ENCODE measurements at regions not wholly inside any gene's neighbourhood (a gene's known extent, or its start where the extent isn't known, plus 50 kb on each side); places are given as distances from the start of the nearest gene placed in this dataset.
"Not testable (repeated sequence)": the region's sequence is repeated elsewhere in the genome, so short reads cannot be mapped to it uniquely, and the experiment has no call there.

DNA sequence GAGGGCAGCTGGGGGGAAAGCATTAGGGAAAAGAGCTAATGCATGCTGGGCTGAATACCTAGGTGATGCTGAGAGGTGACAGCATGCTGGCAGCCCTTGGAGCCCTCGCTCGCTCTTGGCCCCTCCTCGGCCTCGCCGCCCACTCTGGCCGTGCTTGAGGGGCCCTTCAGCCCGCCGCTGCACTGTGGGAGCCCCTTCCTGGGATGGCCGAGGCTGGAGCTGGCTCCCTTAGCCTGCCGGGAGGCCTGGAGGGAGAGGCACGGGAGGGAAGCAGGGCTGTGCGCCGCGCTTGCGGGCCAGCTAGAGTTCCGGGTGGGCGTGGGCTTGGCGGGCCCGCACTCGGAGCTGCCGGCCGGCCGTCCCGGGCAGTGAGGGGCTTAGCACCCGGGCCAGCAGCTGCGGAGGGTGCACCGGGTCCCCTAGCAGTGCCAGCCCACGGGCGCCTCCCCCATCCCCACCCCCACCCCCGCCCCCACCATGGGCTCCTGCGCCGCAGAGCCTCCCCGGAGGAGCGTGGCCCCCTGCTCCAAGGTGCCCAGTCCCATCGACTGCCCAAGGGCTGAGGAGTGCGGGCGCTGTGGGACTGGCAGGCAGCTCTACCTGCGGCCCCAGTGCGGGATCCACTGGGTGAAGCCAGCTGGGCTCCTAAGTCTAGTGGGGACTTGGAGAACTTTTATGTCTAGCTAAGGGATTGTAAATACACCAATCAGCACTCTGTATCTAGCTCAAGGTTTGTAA, 1664.7 kb downstream of the BRINP3 start:
- not testable (repeated sequence) for DNase-seq

DNA sequence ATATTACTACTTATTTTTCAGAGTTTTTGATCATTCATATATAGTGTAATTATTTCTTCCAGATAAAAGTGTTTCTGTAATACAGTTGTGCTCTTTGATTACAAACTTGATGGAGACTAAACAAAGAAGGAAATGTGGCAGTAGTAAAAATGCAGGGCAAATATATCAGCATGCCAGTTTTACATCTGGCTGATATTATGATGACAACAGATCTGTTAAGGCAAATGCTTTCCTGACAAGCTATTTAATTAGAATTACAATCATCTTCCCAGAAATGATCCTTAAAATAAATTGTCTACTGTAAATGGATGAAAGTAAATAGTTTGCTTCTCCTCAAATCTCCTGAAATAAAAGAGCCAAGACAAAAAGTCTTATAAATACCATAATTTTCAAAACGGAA, 1659.8 kb downstream of the BRINP3 start:
- no peak for DNase-seq

DNA sequence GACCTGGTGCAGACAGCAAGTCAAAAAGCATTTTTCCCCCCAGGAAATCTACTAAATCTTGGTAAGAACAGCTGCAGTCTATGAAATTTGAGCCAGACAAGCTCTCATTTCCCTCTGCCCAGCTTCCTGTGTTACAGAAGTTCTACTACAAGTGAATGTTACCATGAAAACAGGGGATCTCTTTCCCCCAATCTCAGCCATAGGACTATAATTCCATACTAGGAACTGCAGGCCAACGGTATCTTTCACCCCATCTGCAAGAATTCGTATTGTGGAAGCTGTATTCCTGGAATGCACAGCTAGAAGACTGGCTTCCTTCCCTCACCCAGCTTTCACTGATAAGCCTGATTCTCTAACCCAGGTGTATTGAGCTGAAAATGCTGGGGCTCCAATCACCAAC, 1655.4 kb downstream of the BRINP3 start:
- no peak for DNase-seq

DNA sequence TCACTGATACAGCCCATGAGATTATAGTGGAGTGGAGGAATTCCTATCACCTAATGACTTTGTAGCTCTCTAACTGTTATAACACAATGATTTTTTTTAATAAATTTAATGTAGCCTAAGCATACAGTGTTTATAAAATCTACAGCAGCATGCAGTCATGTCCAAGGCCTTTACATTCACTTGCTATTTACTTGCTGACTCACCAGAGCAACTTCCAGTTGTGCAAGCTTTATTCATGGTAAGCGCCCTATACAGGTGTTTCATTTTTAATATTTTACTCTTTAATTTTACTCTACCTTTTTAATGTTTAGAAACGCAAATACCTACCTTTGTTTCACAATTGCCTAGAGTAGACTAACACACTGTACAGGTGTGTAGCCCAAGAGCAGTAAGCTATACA, 1652.2 kb downstream of the BRINP3 start:
- DNase-seq: no peak

DNA sequence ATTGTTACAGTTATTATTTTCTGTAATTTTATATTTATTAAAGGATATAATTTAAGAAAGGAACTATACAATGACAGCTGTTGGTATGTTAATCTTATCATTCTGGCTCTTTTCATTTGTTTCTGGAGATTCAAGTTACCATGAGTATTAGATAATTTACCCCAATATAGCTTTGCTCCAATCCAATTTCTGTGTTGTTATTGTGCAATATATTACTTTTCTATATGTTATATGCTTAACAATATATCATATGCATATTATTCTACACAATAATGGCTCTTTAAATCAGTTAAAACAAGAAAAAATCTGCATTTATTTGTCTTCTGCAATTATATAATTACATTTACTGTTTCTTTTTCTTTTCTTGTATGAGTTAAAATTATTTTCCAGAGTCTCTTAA, 1650.9 kb downstream of the BRINP3 start:
- DNase-seq: no peak

DNA sequence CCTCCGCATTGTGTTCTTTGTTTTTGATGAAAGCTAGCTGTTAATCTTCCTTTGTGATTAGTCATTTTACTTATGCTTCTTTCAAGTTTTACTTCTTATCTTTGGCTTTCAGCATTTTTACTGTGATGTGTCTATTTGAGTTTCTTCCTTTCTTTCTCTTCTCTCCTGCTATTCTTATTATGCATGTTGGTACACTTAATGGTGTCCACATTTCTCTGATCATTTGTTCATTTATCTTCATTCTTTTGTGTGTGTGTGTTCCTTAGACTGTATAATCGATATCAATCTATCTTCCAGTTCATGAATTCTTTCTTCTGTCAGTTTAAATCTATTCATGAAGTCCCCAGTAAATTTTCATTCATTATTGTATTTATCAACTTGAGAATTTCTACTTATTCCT, 1650.3 kb downstream of the BRINP3 start:
- no peak for DNase-seq

DNA sequence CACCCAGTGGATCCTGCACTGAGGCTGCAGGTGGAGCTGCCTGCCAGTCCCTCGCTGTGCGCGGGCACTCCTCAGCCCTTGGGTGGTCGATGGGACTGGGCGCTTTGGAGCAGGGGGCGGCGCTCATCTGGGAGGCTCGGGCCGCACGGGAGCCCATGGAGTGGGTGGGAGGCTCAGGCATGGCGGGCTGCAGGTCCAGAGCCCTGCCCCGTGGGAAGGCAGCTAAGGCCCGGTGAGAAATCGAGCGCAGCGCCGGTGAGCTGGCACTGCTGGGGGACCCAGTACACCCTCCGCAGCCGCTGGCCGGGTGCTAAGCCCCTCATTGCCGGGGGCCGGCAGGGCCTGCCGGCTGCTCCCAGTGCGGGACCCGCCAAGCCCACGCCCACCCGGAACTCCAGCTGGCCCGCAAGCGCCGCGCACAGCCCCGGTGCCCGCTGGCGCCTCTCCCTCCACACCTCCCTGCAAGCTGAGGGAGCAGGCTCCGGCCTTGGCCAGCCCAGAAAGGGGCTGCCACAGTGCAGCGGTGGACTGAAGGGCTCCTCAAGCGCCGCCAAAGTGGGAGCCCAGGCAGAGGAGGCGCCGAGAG, 1636.5 kb downstream of the BRINP3 start:
- not testable (repeated sequence) for DNase-seq

DNA sequence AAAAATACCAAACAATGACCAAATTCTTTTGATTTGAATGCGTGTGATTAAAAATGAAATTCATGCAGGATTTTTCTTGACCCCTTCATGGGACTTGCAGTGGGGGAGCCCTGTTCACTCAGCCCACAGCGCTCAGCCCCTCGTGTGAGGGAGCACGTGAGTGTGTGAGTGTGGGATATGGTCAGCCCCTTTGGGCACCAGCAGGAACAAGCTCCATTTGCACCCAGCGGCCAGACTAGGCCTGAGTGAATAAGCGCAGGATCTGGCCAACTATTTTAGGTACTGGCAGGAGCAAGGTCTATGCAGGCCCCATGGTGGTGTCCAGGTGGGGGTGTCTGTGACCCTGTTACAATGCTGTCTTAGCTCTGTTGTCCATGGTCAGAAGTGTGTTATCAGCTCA, 1631.2 kb downstream of the BRINP3 start:
- DNase-seq: no peak

DNA sequence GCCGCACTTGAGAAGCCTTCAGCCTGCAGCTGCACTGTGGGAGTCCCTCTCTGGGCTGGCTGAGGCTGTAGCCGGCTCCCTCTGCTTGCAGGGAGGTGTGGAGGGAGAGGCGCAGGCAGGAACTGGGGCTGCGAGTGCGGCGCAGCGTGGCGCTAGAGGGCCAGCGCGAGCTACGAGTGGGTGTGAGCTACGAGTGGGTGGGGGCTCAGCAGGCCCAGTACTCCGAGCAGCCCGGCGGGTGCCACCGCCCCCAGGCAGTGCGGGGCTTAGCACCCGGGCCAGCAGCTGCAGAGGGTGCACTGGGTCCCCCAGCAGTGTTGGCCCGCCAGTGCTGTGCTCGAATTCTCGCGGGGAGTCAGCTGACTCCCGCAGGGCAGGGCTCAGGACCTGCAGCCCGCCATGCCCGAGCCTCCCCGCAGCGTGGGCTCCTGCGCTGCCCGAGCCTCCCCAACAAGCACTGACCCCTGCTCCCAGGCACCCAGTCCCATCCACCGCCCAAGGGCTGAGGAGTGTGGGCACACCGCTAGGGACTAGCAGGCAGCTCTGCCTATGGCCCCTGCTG, 1620.1 kb downstream of the BRINP3 start:
- no peak for DNase-seq

DNA sequence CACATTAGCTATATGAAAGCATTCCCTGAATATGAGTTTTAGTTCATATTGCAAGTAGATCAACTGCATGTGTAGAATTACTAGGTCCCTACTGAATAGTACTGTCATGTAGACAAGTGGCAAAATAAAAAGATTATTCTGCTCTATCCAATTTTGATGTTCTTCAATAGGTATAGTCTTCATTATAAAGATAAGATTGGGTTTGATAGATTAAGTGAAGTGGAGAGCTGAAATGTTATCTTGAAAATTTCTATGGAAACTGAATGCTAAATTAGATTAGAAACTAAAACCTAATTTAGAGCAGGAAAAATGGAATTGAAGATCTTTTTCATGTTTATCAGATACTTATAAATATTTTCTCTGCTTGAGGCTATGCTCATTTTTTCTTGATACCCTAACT, 1610.0 kb downstream of the BRINP3 start:
- DNase-seq: no peak

DNA sequence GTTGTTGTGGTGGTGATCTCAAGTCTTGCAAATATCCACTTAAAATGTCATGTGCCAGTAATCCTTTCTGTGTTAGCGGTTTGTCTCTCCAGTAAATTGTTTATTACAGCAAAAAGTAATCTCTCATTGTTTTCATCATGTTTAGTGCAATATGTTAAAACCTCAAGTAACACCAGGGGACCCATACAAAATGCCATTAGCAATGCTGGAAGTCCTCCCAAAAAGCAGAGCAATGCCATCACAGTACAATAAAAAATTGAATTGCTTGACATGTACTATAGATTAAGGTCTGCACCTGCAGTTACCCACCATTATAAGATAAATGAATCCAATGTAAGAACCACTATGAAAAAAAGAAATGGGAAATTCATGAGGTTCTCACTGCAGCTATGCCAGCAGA, 1606.5 kb downstream of the BRINP3 start:
- DNase-seq: no peak

DNA sequence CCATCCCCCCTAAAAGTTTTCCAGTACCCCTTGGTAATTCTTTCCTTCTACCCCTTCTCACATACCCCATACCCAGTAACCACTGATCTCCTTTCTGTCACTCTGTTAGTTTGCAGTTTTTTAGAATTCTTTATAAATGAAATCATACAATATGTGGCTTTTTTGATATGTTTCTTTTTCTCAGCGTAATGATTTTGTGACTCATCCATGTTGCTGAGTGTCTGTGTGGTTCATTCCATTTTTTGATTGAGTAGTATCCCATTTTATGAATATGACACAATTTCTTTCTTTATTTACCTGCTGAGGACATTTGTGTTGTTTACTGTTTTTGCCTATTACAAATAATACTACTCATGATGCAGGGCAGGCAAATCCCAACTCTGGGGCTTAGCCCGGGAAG, 1605.3 kb downstream of the BRINP3 start:
- no peak for DNase-seq

DNA sequence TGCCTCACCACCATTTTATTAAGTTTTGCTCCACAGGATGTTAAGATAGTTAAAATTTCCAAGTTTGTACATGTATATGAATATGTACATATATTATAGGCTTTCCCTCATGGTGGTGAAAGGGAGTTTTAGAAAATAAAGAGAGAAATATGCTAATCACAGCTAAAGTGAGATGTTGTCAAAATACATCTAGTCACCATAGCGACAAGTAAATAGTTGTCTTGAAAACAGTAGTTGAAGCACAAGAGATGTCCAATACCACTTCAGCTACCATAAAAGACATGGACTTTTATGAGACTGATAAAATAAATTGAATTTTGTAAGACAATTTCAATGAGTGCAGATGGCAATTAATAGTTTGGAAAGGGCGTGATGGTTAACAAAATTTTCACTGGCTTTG, 1600.0 kb downstream of the BRINP3 start:
- DNase-seq: no peak

DNA sequence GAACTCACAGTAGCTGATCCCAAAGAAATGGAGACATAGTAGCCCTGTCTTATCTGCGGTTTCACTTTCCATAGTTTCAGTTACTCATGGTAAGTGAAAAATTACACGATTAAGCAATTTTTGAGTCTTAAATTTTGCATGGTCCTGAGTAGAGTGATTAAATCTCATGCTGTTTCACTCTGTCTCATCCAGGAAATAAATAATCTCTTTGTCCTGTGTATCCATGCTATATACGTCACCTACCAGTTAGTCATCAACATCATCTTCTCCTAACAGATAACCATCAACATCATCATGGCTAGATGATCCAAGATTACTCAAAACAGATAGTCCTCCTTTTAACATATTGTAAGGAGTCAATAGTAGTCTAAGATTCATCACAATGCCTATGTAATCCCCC, 1589.3 kb downstream of the BRINP3 start:
- DNase-seq: no peak

DNA sequence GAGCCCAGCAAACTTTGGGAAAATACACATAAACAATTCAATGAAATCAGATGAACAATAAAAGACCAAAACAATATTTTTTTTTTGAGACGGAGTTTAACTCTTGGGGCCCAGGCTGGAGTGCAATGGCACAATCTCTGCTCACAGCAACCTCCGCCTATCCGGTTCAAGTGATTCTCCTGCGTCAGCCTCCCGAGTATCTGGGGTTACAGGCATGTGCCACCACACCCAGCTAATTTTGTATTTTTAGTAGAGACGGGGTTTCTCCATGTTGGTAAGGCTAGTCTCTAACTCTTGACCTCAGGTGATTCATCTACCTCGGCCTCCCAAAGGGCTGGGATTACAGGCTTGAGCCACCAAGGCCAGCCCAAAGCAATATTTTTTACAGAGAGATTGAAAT, 1588.5 kb downstream of the BRINP3 start:
- no peak for DNase-seq

DNA sequence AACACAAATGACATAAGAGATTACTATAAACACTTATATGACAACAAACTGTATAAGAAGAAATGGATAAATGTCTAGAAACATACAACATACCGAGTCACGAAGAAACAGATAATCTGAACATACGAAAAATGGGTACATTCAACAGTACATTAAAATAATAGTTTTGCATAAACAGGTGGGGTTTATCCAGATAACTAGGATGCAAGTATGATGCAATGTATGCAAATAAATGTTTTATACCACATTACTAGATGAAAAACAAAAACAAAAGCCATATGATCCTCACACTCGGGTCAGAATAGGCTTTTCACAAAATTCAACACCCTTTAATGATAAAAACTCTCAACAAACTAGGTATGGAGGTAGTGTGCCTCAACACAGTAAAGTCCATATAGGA, 1585.7 kb downstream of the BRINP3 start:
- DNase-seq: no peak

DNA sequence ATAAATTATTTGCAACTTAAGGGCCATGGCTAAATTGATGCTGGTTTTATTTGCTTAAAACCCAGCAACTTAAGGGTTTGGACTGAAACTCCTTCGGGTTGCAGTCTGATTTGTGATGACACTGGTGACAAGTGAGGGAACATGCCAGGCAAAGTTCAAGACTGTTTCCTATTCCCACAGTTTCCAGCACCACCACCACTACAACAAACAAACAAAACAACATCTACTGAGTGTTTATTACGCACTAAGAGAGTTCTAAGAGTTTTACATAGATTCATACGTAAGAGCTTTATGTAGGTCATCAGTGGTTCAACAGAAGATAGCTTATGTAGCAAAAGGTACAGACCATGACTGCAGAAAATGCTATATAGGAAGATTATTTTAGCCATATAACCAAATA, 1582.1 kb downstream of the BRINP3 start:
- DNase-seq: no peak

DNA sequence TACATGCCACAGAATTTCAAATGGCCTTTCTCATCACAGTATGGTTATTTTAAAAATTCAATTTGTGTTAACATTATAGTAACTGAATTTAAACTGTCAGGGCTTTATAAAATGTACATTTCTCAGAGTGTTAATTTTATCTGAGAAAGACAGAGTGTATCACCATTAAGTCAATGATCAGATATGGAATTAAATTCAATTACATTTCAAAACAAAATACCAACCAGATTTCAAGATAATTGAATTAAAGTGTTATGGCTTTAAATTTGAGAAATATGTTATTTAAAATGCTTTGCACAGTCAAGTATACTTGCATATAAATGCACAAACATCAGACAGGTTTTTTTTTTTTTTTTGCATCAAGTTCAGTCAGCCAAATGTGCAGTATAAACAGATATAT, 1574.4 kb downstream of the BRINP3 start:
- DNase-seq: no peak

DNA sequence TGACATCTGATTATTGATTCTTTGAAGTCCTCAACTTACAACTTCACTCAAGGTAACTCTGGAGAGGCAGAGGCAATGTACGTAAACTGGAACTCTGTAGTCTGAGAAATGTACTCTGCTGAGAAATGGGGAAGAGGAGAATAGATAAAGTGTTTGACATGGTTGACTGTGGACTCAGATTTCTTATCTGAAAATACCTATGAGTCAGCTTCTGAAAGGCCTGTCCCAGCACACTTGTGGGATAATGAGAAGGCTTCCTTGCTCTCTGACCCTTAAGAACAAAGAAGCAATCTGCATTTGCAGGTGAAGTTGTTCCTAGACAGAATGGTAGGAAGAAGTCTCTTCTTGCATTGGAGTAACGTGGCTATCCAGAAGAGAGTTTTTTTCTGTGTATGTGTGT, 1573.5 kb downstream of the BRINP3 start:
- no peak for DNase-seq

DNA sequence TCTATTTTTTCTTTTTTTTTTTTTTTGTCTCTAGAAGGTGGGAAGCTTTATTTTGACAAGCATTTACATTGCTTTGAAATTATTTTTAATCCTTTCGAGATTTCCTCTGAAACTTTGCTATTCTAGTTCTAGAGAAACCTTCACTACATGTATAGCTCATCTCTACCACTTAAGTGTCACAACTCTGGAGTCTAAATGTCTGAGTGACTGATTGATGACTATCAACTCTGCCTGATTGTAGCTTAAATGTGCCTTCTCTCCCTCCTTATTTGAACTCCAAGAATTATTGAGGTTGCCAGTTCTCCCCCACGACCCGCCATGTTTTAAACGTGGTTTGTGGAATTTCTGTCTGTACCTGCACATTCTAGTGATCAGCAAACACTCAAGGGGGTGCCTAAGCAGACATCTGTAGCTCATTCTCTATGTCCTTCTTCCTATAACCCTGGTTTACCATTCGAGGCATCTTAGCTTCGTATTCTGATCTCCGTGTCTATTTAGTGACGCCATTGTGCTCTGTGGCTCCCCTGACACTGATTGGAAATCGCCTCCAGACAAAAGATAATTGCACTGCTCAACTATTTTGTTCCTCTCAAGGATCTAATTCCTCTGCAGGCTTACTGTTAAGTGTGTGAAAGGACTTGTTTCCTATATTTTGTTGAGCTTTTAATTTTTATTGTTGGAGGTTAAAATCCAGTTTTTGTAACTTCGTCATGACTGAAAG, 1570.6 kb downstream of the BRINP3 start:
- DNase-seq: no peak

DNA sequence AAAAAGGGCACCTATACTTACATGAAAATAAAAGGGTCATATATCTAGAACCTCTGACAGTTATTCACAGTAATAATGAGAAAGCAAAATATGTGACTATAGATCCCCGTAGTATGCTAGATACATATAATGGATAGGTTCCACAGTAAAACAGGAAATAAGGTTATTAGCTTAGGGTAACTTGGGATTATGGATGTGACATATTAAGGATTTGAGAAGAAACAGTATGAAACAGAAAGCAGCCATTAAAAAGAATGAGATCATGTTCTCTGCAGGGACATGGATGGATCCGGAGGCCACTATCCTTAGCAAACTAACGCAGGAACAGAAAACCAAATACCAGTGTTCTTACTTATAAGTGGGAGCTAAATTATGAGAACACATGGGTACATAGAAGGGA, 1547.3 kb downstream of the BRINP3 start:
- no peak for DNase-seq

DNA sequence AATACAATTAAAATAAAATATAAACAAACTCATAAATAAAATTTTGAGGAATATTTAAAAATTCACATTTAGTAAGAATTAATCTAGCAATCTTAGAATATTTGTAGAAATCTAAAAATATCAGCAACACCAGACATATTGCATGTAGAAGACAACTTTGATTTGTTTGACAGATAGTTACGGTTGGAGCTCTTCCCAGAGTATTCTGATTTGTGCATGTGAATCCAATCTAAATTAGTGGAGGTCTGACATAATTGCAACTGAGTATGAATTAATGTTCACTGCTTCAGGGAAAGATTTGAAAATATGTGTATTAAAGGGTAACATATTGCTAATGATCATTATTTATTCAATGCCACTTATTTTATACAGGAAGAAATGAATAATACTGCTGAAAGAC, 1546.2 kb downstream of the BRINP3 start:
- DNase-seq: no peak

DNA sequence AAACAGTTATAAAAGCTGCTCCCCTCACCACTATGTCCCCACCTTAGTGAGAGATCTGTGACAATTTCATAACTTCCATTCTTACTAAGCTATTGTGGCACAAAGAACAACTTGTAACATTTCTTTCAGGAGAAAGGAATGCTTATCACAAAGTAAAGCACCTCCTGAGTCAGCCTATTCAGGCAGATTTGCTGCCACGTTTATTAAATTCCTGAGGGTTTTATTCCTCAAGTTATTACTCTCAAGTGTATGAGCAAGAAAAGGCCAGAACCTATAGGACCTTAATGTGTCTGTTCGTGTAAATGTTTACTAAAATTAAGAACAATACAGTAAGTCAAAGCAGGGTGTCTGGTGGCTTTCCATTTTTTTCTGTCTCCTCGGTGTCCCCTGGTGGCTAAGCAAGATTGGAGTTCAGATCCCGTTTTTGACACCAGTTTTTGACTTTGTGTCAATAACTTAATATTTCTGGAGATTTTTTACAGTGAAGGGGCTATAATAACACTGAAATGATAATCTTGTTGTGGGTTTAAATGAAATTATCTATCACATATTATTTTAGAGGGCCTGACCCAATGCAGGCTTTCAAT, 1539.6 kb downstream of the BRINP3 start:
- no peak for DNase-seq

DNA sequence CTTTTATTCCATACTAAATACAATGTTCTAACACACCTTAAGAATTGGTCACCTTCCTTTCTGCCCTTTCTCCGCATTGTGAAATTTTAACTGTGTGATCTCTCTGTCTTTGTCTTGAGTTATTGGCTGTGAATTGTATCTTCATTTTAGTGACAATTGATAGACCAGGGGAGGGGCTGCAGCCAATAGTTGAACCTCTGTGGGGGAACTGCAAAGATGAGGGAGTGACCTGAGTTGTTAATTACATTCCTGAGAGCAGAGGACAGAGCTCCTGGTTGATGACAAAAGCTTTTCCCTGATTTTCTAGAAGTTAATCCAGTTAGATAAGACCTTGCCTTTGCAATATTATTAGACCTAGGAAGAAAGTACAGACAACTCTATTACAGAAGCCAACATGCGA, 1535.7 kb downstream of the BRINP3 start:
- DNase-seq: no peak
